ENCODE measurements at regions not wholly inside any gene's neighbourhood (a gene's known extent, or its start where the extent isn't known, plus 50 kb on each side); places are given as distances from the start of the nearest gene placed in this dataset.

GRCh38 chr15:95898761-95899160 is 431.7 kb upstream of the NR2F2 start:
- TF ChIP-seq POLR2AphosphoS5 (IDR thresholded peaks at IDR 0.05; ENCODE audit: low read depth, low read length), result no peak
- TF ChIP-seq PAX5 (IDR thresholded peaks at IDR 0.05; ENCODE audit: insufficient read depth, low read length, severe bottlenecking), result no peak
- no peak for TF ChIP-seq POLR2A (IDR thresholded peaks at IDR 0.05; ENCODE audit: low read depth, low read length)
- TF ChIP-seq TAF1 (IDR thresholded peaks at IDR 0.05; ENCODE audit: low read depth, low read length), result no peak
- TF ChIP-seq SPI1 (IDR thresholded peaks at IDR 0.05; ENCODE audit: low read depth, low read length), result no peak
- no peak for TF ChIP-seq POU2F2 (IDR thresholded peaks at IDR 0.05; ENCODE audit: low read depth, low read length)
- FAIRE-seq, result no peak
- no peak for DNase-seq (ENCODE audit: insufficient read length, low spot score)

GRCh38 chr15:95901271-95901670 is 429.2 kb upstream of the NR2F2 start:
- no peak for TF ChIP-seq TAF1 (IDR thresholded peaks at IDR 0.05; ENCODE audit: low read depth, low read length)
- no peak for TF ChIP-seq SPI1 (IDR thresholded peaks at IDR 0.05; ENCODE audit: low read depth, low read length)
- TF ChIP-seq POU2F2 (IDR thresholded peaks at IDR 0.05; ENCODE audit: low read depth, low read length), result no peak
- TF ChIP-seq POLR2A (IDR thresholded peaks at IDR 0.05; ENCODE audit: low read depth, low read length), result no peak
- TF ChIP-seq PAX5 (IDR thresholded peaks at IDR 0.05; ENCODE audit: insufficient read depth, low read length, severe bottlenecking), result no peak
- TF ChIP-seq POLR2AphosphoS5 (IDR thresholded peaks at IDR 0.05; ENCODE audit: low read depth, low read length), result no peak
- DNase-seq (ENCODE audit: insufficient read length, low spot score) (no peak), FAIRE-seq (no peak)

- FAIRE-seq (no peak), DNase-seq (ENCODE audit: insufficient read length, low spot score) (no peak)
- TF ChIP-seq TAF1 (IDR thresholded peaks at IDR 0.05; ENCODE audit: low read depth, low read length), result no peak
- TF ChIP-seq SPI1 (IDR thresholded peaks at IDR 0.05; ENCODE audit: low read depth, low read length), result no peak
- TF ChIP-seq POLR2A (IDR thresholded peaks at IDR 0.05; ENCODE audit: low read depth, low read length), result no peak
- TF ChIP-seq POU2F2 (IDR thresholded peaks at IDR 0.05; ENCODE audit: low read depth, low read length), result no peak
- TF ChIP-seq POLR2AphosphoS5 (IDR thresholded peaks at IDR 0.05; ENCODE audit: low read depth, low read length), result no peak
- TF ChIP-seq PAX5 (IDR thresholded peaks at IDR 0.05; ENCODE audit: insufficient read depth, low read length, severe bottlenecking), result no peak
Observed at GRCh38 chr15:95902606-95903005, 427.9 kb upstream of the NR2F2 start.

- FAIRE-seq (no peak), DNase-seq (ENCODE audit: insufficient read length, low spot score) (no peak)
- TF ChIP-seq POU2F2 (IDR thresholded peaks at IDR 0.05; ENCODE audit: low read depth, low read length) (no peak), SPI1 (IDR thresholded peaks at IDR 0.05; ENCODE audit: low read depth, low read length) (no peak), POLR2AphosphoS5 (IDR thresholded peaks at IDR 0.05; ENCODE audit: low read depth, low read length) (no peak), TAF1 (IDR thresholded peaks at IDR 0.05; ENCODE audit: low read depth, low read length) (no peak), PAX5 (IDR thresholded peaks at IDR 0.05; ENCODE audit: insufficient read depth, low read length, severe bottlenecking) (no peak), POLR2A (IDR thresholded peaks at IDR 0.05; ENCODE audit: low read depth, low read length) (no peak)
Observed at GRCh38 chr15:95903352-95903751, 427.1 kb upstream of the NR2F2 start.

- no peak for DNase-seq (ENCODE audit: insufficient read length, low spot score)
- TF ChIP-seq POLR2AphosphoS5 (IDR thresholded peaks at IDR 0.05; ENCODE audit: low read depth, low read length) (no peak), PAX5 (IDR thresholded peaks at IDR 0.05; ENCODE audit: insufficient read depth, low read length, severe bottlenecking) (no peak), POU2F2 (IDR thresholded peaks at IDR 0.05; ENCODE audit: low read depth, low read length) (no peak), POLR2A (IDR thresholded peaks at IDR 0.05; ENCODE audit: low read depth, low read length) (no peak), TAF1 (IDR thresholded peaks at IDR 0.05; ENCODE audit: low read depth, low read length) (no peak), SPI1 (IDR thresholded peaks at IDR 0.05; ENCODE audit: low read depth, low read length) (no peak)
- FAIRE-seq, result no peak
Observed at GRCh38 chr15:95910643-95911212, 419.8 kb upstream of the NR2F2 start.

GRCh38 chr15:95911570-95912279 is 418.8 kb upstream of the NR2F2 start:
- FAIRE-seq (no peak), DNase-seq (ENCODE audit: insufficient read length, low spot score) (no peak)
- TF ChIP-seq POLR2A (IDR thresholded peaks at IDR 0.05; ENCODE audit: low read depth, low read length), result no peak
- no peak for TF ChIP-seq SPI1 (IDR thresholded peaks at IDR 0.05; ENCODE audit: low read depth, low read length)
- TF ChIP-seq PAX5 (IDR thresholded peaks at IDR 0.05; ENCODE audit: insufficient read depth, low read length, severe bottlenecking), result no peak
- no peak for TF ChIP-seq POU2F2 (IDR thresholded peaks at IDR 0.05; ENCODE audit: low read depth, low read length)
- TF ChIP-seq TAF1 (IDR thresholded peaks at IDR 0.05; ENCODE audit: low read depth, low read length), result no peak
- TF ChIP-seq POLR2AphosphoS5 (IDR thresholded peaks at IDR 0.05; ENCODE audit: low read depth, low read length), result no peak

- no peak for DNase-seq (ENCODE audit: insufficient read length, low spot score)
- no peak for FAIRE-seq
- TF ChIP-seq POLR2AphosphoS5 (IDR thresholded peaks at IDR 0.05; ENCODE audit: low read depth, low read length) (no peak), TAF1 (IDR thresholded peaks at IDR 0.05; ENCODE audit: low read depth, low read length) (no peak), PAX5 (IDR thresholded peaks at IDR 0.05; ENCODE audit: insufficient read depth, low read length, severe bottlenecking) (no peak), POU2F2 (IDR thresholded peaks at IDR 0.05; ENCODE audit: low read depth, low read length) (no peak), POLR2A (IDR thresholded peaks at IDR 0.05; ENCODE audit: low read depth, low read length) (no peak)
Observed at GRCh38 chr15:95912280-95912625, 418.2 kb upstream of the NR2F2 start.

GRCh38 chr15:95912728-95913127 is 417.8 kb upstream of the NR2F2 start:
- no peak for FAIRE-seq
- no peak for DNase-seq (ENCODE audit: insufficient read length, low spot score)
- no peak for TF ChIP-seq SPI1 (IDR thresholded peaks at IDR 0.05; ENCODE audit: low read depth, low read length)
- no peak for TF ChIP-seq POU2F2 (IDR thresholded peaks at IDR 0.05; ENCODE audit: low read depth, low read length)
- no peak for TF ChIP-seq POLR2A (IDR thresholded peaks at IDR 0.05; ENCODE audit: low read depth, low read length)
- no peak for TF ChIP-seq PAX5 (IDR thresholded peaks at IDR 0.05; ENCODE audit: insufficient read depth, low read length, severe bottlenecking)
- no peak for TF ChIP-seq POLR2AphosphoS5 (IDR thresholded peaks at IDR 0.05; ENCODE audit: low read depth, low read length)
- TF ChIP-seq TAF1 (IDR thresholded peaks at IDR 0.05; ENCODE audit: low read depth, low read length), result no peak

GRCh38 chr15:95916568-95916967 is 413.9 kb upstream of the NR2F2 start:
- TF ChIP-seq SPI1 (IDR thresholded peaks at IDR 0.05; ENCODE audit: low read depth, low read length) (no peak), TAF1 (IDR thresholded peaks at IDR 0.05; ENCODE audit: low read depth, low read length) (no peak), POLR2A (IDR thresholded peaks at IDR 0.05; ENCODE audit: low read depth, low read length) (no peak), POLR2AphosphoS5 (IDR thresholded peaks at IDR 0.05; ENCODE audit: low read depth, low read length) (no peak), POU2F2 (IDR thresholded peaks at IDR 0.05; ENCODE audit: low read depth, low read length) (no peak), PAX5 (IDR thresholded peaks at IDR 0.05; ENCODE audit: insufficient read depth, low read length, severe bottlenecking) (no peak)
- FAIRE-seq (no peak), DNase-seq (ENCODE audit: insufficient read length, low spot score) (no peak)

All from GM12891 (cell line).